Coronary artery (tissue), 2 donors: ENCODE measurements at regions not wholly inside any gene's neighbourhood (a gene's known extent, or its start where the extent isn't known, plus 50 kb on each side); places are given as distances from the start of the nearest gene placed in this dataset.

Experiments used
- DNase-seq: peaks from one replicate; pipeline ENCODE4 v3.0.0-alpha.2; 2017; ENCODE audit warnings: low spot score
- H3K27ac ChIP-seq, 2 donors: fragments of 200-600 bp; sonication (generic); one replicate each; pipeline ENCODE4 v1.5.1; 2016 to 2019
- H3K4me3 ChIP-seq: fragments of 200-600 bp; sonication (generic); 2 replicates; pipeline ENCODE4 v1.5.1; 2016; ENCODE audit warnings: mild to moderate bottlenecking, moderate library complexity
- TF ChIP-seq, protein P1 (sequence below): fragments of 200-600 bp; sonication (generic); IDR thresholded peaks from one replicate; pipeline ENCODE4 v1.5.1; 2019; ENCODE audit warnings: antibody characterized with exemption

DNA sequence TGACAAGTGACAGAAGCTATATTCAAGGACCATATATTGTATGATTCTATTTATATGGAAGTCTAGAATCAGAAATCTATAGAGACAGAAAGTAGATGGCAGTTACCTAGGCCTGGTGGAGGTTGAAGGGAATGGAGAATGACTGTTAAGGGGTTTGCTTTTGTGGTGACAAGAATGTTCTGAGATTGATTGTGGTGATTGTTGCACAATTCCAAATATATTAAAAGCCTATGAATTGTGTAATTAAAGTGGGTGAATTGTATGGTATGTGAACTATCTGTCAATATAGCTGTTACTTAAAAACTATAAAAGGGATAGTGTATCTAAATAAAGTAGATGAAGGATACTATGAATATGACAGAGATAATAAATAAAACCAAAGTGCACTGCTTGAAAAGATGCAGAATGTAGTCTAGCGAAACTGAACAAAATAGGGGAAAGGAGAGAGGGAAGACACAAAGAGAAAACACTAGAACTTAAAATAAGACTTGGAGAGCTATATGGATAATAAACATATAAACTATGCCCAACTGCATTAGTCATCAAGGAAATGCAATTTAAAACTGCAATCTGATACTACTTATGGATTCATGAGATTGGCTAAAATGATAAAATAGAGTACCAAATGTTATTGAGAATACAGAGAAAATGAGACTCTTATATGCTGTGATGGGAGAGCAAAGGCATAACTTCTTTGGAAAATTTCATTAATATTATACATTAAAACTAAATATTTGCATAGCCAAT, 82.1 kb upstream of the BANK1 start:
- no peak overlapping the region for H3K27ac ChIP-seq
- TF ChIP-seq, protein P1, sequence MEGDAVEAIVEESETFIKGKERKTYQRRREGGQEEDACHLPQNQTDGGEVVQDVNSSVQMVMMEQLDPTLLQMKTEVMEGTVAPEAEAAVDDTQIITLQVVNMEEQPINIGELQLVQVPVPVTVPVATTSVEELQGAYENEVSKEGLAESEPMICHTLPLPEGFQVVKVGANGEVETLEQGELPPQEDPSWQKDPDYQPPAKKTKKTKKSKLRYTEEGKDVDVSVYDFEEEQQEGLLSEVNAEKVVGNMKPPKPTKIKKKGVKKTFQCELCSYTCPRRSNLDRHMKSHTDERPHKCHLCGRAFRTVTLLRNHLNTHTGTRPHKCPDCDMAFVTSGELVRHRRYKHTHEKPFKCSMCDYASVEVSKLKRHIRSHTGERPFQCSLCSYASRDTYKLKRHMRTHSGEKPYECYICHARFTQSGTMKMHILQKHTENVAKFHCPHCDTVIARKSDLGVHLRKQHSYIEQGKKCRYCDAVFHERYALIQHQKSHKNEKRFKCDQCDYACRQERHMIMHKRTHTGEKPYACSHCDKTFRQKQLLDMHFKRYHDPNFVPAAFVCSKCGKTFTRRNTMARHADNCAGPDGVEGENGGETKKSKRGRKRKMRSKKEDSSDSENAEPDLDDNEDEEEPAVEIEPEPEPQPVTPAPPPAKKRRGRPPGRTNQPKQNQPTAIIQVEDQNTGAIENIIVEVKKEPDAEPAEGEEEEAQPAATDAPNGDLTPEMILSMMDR: no peak
- H3K4me3 ChIP-seq: no peak overlapping the region
- no peak for DNase-seq

DNA sequence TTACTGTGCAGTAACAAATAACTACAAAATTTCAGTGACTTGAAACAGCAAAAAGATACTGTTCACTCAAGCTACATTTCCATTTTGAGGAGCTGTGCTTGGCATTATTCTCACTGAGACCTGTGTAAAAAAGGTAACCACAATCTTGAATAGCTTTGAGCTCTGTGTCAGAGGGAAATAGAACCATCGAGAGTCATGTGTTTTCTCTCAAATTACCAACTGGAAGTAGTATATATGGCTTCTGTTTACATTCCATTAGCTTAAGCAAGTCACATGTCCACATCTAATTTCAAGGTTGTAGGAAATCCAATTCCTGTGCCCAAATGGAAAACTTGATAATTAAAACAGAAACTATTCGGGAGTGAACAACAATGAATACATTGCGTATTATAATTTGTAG, 82.9 kb upstream of the BANK1 start:
- no peak overlapping the region for H3K27ac ChIP-seq
- no peak for DNase-seq
- no peak overlapping the region for H3K4me3 ChIP-seq
- TF ChIP-seq, protein P1: no peak

DNA sequence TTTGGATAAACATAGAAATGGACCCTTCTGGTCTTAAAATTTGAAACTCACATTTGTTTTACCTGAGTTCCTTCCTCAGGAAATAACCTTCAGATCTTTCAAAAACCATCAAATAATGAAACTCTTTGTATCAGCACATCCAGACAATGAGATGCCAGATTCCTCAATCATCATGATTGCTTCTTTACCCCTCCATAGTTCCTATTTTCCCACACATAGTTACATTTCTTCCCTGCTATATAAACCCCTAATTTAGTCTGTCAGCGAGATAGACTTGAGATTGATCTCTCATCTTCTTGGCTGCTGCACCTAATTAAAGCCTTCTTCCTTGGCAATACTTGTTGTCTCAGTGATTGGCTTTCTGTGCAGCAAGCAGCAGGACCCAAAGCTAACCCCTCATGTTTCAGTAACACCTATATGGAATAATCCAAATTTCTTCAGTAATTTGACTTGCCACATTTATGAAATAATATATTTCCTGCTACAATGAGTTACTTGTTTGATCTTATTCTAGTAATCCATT, 83.9 kb upstream of the BANK1 start:
- TF ChIP-seq, protein P1: no peak
- Histone ChIP-seq H3K4me3 (no peak overlapping the region), H3K27ac (no peak overlapping the region)
- no peak for DNase-seq

DNA sequence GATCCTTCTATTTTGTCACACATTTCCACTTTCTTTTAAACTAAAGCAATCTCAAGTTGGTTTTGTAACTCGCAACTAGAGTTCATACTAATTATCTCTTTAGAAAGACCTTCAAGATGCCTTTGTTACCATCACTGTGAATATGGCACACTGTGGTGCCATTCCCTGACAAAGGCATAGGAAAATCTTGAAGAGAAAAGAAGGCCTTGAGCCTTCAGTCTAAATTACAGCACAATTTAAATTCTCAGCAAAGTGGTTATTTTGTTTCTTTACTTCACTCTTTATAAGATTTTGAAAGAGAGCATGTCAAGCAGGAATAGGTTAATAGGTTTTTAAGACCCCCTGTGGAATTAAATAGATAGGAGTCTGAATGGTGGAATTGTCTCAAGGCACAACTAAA, 89.0 kb upstream of the BANK1 start:
- Histone ChIP-seq H3K27ac (no peak overlapping the region), H3K4me3 (no peak overlapping the region)
- TF ChIP-seq, protein P1: no peak

DNA sequence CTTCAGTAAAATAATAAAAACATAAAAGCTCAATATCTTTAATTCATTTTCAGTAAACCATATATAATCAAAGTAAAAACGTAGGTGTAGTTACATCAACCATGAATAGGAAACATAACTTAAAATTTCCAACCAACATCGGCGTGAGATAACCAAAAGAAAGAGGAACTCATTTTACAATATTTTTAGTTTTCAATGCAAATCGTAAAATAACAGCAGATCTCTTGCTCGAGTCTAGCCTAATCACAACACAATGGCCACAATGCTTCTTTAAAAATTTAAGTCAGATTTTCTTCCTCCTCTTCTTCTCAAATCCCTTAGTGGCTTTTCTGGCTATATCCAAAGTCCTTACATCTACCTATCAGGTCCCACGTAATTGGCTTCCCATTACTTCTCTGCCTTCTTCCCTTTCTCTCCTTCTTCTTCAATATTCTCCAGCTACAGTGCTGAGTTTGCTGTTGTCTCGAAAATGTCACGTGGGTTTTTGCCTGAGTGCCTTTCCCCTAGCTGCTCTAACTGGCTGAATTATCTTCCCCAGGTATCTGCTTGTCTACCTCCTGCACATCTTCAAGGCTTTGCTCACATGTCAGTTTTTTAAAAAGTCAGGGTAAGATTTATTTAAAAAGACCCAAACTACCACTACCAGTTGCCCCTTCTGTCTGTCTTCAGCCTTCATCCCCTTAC, 90.9 kb upstream of the BANK1 start:
- no peak overlapping the region for H3K4me3 ChIP-seq
- H3K27ac ChIP-seq: no peak overlapping the region
- no peak for DNase-seq
- TF ChIP-seq, protein P1: no peak

More for the DNA sequence above, 89.0 kb upstream of the BANK1 start:
- no peak for DNase-seq

DNA sequence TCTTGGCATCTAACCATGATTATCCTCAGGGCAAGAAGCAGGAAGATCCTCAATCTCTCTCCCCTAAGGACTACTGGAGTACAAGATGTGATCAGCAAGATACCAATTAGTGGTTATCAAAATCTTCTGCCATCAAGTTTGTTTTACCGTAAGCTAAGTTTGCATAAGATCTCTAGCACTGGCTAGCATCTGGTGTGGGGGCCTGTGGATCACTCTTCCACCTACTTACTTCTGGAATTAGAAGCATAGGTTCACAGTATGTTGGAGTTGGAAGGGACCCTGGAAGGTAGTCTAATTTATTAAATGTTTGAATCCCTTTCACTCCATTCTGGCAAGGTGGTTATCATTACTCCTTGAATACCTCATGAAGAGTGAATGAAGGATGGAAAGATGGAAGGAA, 93.3 kb upstream of the BANK1 start:
- TF ChIP-seq, protein P1: no peak
- DNase-seq: no peak
- Histone ChIP-seq H3K27ac (no peak overlapping the region), H3K4me3 (no peak overlapping the region)
